Endodermal cell (in vitro differentiated cells): ENCODE measurements at regions not wholly inside any gene's neighbourhood (a gene's known extent, or its start where the extent isn't known, plus 50 kb on each side); places are given as distances from the start of the nearest gene placed in this dataset.
A peak's percentile ranks its signal among the peaks of the same experiment; 100 is the strongest.

Source experiments
- DNase-seq: peaks from one replicate; pipeline ENCODE4 v3.0.0-alpha.2; 2017
- H3K27ac ChIP-seq: 2 replicates; pipeline ENCODE4 v1.5.1; 2013; ENCODE audit warnings: mild to moderate bottlenecking, low read depth, low read length, moderate library complexity
- H3K27me3 ChIP-seq: 2 replicates; pipeline ENCODE4 v1.6.1; 2013; ENCODE audit warnings: mild to moderate bottlenecking, low read length, moderate library complexity; ENCODE audit not compliant: insufficient read depth, control insufficient read depth, poor library complexity, severe bottlenecking
- H3K36me3 ChIP-seq: 2 replicates; pipeline ENCODE4 v1.7.0; 2013; ENCODE audit warnings: mild to moderate bottlenecking, low read length, moderate library complexity; ENCODE audit not compliant: control insufficient read depth, insufficient read depth
- H3K4me1 ChIP-seq: one replicate; pipeline ENCODE4 v1.7.0; 2013; ENCODE audit warnings: low read length; ENCODE audit not compliant: control insufficient read depth, insufficient read depth
- H3K4me3 ChIP-seq: 2 replicates; pipeline ENCODE4 v1.5.1; 2013; ENCODE audit warnings: mild to moderate bottlenecking, low read length, moderate library complexity
- H3K9ac ChIP-seq: 2 replicates; pipeline ENCODE4 v1.6.1; 2013; ENCODE audit warnings: mild to moderate bottlenecking, low read length, moderate library complexity; ENCODE audit not compliant: poor library complexity, severe bottlenecking; ENCODE audit errors: extremely low read depth
- H3K9me3 ChIP-seq: 2 replicates; pipeline ENCODE4 v1.6.1; 2013; ENCODE audit warnings: mild to moderate bottlenecking, low read length, moderate library complexity; ENCODE audit not compliant: control insufficient read depth
- H3K27ac Mint-ChIP-seq: 2 replicates; pipeline ENCODE4 v1.8.0; 2020; ENCODE audit warnings: mixed read lengths
- H3K27me3 Mint-ChIP-seq: 2 replicates; pipeline ENCODE4 v1.8.0; 2021; ENCODE audit warnings: mild to moderate bottlenecking, mixed read lengths; ENCODE audit not compliant: insufficient read depth
- H3K36me3 Mint-ChIP-seq: 2 replicates; pipeline ENCODE4 v1.8.0; 2020; ENCODE audit warnings: low read depth, mixed read lengths
- H3K4me1 Mint-ChIP-seq: 2 replicates; pipeline ENCODE4 v1.8.0; 2020; ENCODE audit warnings: mixed read lengths
- H3K4me3 Mint-ChIP-seq: 2 replicates; pipeline ENCODE4 v1.8.0; 2020; ENCODE audit warnings: mild to moderate bottlenecking, moderate library complexity, mixed read lengths
- H3K9me3 Mint-ChIP-seq: 2 replicates; pipeline ENCODE4 v1.8.0; 2020; ENCODE audit warnings: mild to moderate bottlenecking, mixed read lengths
- CTCF ChIP-seq: fragments of 200-600 bp; sonication (generic); conservative IDR thresholded peaks from 2 replicates; pipeline ENCODE4 v1.5.0; 2021; ENCODE audit warnings: antibody characterized with exemption, mild to moderate bottlenecking
- WGBS, 2 experiments: methylation state at CpG; one replicate each; pipeline versions ENCODE4 v1.1.5 to v1.1.7; 2013; ENCODE audit warnings: missing lambda C conversion rate in 2 of 2, mixed read lengths in 1 of 2; ENCODE audit not compliant: insufficient coverage in 1 of 2, insufficient read length in 1 of 2; 5-methylcytosine and 5-hydroxymethylcytosine counted together

GRCh38 chr4:90030202-90030601 is 97.0 kb upstream of the CCSER1 start:
- Mint-ChIP-seq H3K4me3 (no peak overlapping the region), H3K27ac (no peak overlapping the region), H3K36me3 (no peaks in the 10 kb centered on the region), H3K4me1 (peaks cover 20% of the 10 kb centered on the region), H3K27me3 (peaks cover 1% of the 10 kb centered on the region), H3K9me3 (peaks cover 9% of the 10 kb centered on the region)
- H3K27me3 ChIP-seq: peaks cover 7% of the 10 kb centered on the region
- DNase-seq: no peak
- H3K9me3 ChIP-seq: peaks cover 2% of the 10 kb centered on the region
- WGBS, 2 experiments: 95 to 100% methylated on average over 3 of the region's 3 CpGs
- H3K27ac ChIP-seq: no peak overlapping the region
- H3K4me3 ChIP-seq: no peak overlapping the region
- no peaks in the 10 kb centered on the region for H3K36me3 ChIP-seq
- peaks cover 4% of the 10 kb centered on the region for H3K4me1 ChIP-seq
- TF ChIP-seq CTCF: no peak
- no peak overlapping the region for H3K9ac ChIP-seq

- Histone ChIP-seq H3K27ac (no peak overlapping the region), H3K4me3 (no peak overlapping the region), H3K9me3 (peaks cover 6% of the 10 kb centered on the region), H3K4me1 (peaks cover 4% of the 10 kb centered on the region), H3K27me3 (peaks cover 7% of the 10 kb centered on the region), H3K36me3 (no peaks in the 10 kb centered on the region), H3K9ac (no peak overlapping the region)
- 68% methylated on average over 3 of the region's 3 CpGs; no CpG with 5 or more reads in 1 of the 2 experiments for WGBS, 2 experiments
- Mint-ChIP-seq H3K4me3 (no peak overlapping the region), H3K9me3 (peaks cover 15% of the 10 kb centered on the region), H3K27ac (no peak overlapping the region), H3K36me3 (no peaks in the 10 kb centered on the region), H3K4me1 (peaks cover 16% of the 10 kb centered on the region), H3K27me3 (peaks cover 1% of the 10 kb centered on the region)
- DNase-seq: peak; percentile 57
- peak; percentile 72 for TF ChIP-seq CTCF
Measured at GRCh38 chr4:90030953-90031352, 96.2 kb upstream of the CCSER1 start.

- no peaks in the 10 kb centered on the region for H3K27me3 ChIP-seq
Measured at GRCh38 chr4:90039122-90039521, 88.1 kb upstream of the CCSER1 start.

More at GRCh38 chr4:90039122-90039521, 88.1 kb upstream of the CCSER1 start:
- H3K9me3 Mint-ChIP-seq: peaks cover 15% of the 10 kb centered on the region
- H3K27ac Mint-ChIP-seq: no peak overlapping the region
- H3K4me3 Mint-ChIP-seq: no peak overlapping the region
- Histone ChIP-seq H3K27ac (no peak overlapping the region), H3K36me3 (no peaks in the 10 kb centered on the region), H3K9me3 (peaks cover 6% of the 10 kb centered on the region), H3K4me3 (no peak overlapping the region), H3K9ac (no peak overlapping the region), H3K4me1 (peaks cover 8% of the 10 kb centered on the region)
- DNase-seq: no peak
- TF ChIP-seq CTCF: no peak
- H3K36me3 Mint-ChIP-seq: no peaks in the 10 kb centered on the region
- WGBS, 2 experiments: 96 to 100% methylated on average over 6 to 7 of the region's 7 CpGs
- peaks cover 9% of the 10 kb centered on the region for H3K4me1 Mint-ChIP-seq
- H3K27me3 Mint-ChIP-seq: no peaks in the 10 kb centered on the region
